Upper lobe of left lung (tissue), 4 donors: ENCODE measurements at regions not wholly inside any gene's neighbourhood (a gene's known extent, or its start where the extent isn't known, plus 50 kb on each side); places are given as distances from the start of the nearest gene placed in this dataset.

ENCODE experiments used
- EP300 ChIP-seq, 4 donors: sonication (generic); formaldehyde crosslinking; IDR thresholded peaks; one replicate each; pipeline ENCODE4 v1.5.1; 2017; ENCODE audit warnings: antibody characterized with exemption in 4 of 4, control low read depth in 2 of 4
- POLR2A ChIP-seq, 4 donors: fragments of 450-650 bp; IDR thresholded peaks; one replicate each; pipeline ENCODE4 v1.5.1; 2016 to 2017; ENCODE audit warnings: antibody characterized with exemption in 4 of 4, mild to moderate bottlenecking in 2 of 4
- TF ChIP-seq, protein P1 (sequence below), 6 experiments: fragments of 450-650 bp in 4 of 6; fragments of 200-600 bp in 2 of 6; sonication (generic) in 2 of 6; IDR thresholded peaks; one replicate each; pipeline ENCODE4 v1.5.1; 2016 to 2019; ENCODE audit warnings: antibody characterized with exemption in 6 of 6

DNA sequence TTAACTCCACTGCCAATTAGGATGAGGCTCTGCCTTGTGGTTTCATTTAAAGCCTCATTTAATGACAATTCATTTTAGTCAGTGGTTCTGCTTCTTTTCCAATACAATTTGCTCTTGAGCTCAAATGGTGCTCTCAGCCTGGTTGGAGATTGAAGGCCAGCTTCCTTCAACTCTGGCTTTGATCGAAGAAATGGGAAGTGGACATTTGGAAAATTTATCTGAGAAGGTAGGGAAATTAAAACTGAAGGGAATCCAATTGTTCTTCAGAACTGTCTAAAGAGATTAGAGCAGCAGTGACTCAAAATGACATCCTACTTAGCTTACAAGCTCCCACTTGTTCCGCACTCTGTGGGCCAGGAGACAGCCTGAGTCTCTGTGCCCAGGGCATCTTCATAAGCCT lies 206.8 kb downstream of the SMARCA1 start:
- TF ChIP-seq, protein P1, sequence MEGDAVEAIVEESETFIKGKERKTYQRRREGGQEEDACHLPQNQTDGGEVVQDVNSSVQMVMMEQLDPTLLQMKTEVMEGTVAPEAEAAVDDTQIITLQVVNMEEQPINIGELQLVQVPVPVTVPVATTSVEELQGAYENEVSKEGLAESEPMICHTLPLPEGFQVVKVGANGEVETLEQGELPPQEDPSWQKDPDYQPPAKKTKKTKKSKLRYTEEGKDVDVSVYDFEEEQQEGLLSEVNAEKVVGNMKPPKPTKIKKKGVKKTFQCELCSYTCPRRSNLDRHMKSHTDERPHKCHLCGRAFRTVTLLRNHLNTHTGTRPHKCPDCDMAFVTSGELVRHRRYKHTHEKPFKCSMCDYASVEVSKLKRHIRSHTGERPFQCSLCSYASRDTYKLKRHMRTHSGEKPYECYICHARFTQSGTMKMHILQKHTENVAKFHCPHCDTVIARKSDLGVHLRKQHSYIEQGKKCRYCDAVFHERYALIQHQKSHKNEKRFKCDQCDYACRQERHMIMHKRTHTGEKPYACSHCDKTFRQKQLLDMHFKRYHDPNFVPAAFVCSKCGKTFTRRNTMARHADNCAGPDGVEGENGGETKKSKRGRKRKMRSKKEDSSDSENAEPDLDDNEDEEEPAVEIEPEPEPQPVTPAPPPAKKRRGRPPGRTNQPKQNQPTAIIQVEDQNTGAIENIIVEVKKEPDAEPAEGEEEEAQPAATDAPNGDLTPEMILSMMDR (IDR thresholded peaks at IDR 0.05), result no peak
- TF ChIP-seq EP300 (IDR thresholded peaks at IDR 0.05), result no peak
- TF ChIP-seq POLR2A (IDR thresholded peaks at IDR 0.05), result no peak
